HAP-1 (cell line): ENCODE measurements at regions not wholly inside any gene's neighbourhood (a gene's known extent, or its start where the extent isn't known, plus 50 kb on each side); places are given as distances from the start of the nearest gene placed in this dataset.

Source experiments
- DNase-seq, 2 experiments: peaks; one replicate each; pipeline ENCODE4 v3.0.0-alpha.2; 2016 to 2020; ENCODE audit warnings: low spot score in 2 of 2
- H3K27me3 ChIP-seq: fragments of 250-450 bp; sonication (Bioruptor Pico); 2 replicates; pipeline ENCODE4 v1.5.1; 2020; ENCODE audit warnings: low read depth, mild to moderate bottlenecking, moderate library complexity
- H3K36me3 ChIP-seq: fragments of 250-450 bp; sonication (Bioruptor Pico); replicated peaks from 2 replicates; pipeline ENCODE4 v1.5.1; 2020; ENCODE audit warnings: mild to moderate bottlenecking
- H3K4me1 ChIP-seq: fragments of 250-450 bp; sonication (Bioruptor Pico); 2 replicates; pipeline ENCODE4 v1.5.1; 2020; ENCODE audit warnings: mild to moderate bottlenecking
- H3K4me3 ChIP-seq: fragments of 250-450 bp; sonication (Bioruptor Pico); 2 replicates; pipeline ENCODE4 v1.5.1; 2020; ENCODE audit warnings: mild to moderate bottlenecking, moderate library complexity
- H3K9me3 ChIP-seq: fragments of 250-450 bp; sonication (Bioruptor Pico); 2 replicates; pipeline ENCODE4 v1.5.1; 2020; ENCODE audit warnings: mild to moderate bottlenecking, moderate library complexity
- in situ Hi-C: fragments of 300-500 bp; cut with MboI; formaldehyde crosslinking; loops from 3 replicates; pipeline ENCODE4 v1.14.3; 2020; ENCODE audit warnings: low sequenced_read_pairs, inconsistent platforms, mixed read lengths

GRCh38 chr12:60240891-60241290 is 645.1 kb downstream of the SLC16A7 start:
- DNase-seq, result no peak
- no peaks in the 10 kb centered on the region for H3K36me3 ChIP-seq
- H3K9me3 ChIP-seq, result no peaks in the 10 kb centered on the region
- H3K4me3 ChIP-seq, result no peak overlapping the region
- in situ Hi-C loops, result no loop called here
- no peaks in the 10 kb centered on the region for H3K4me1 ChIP-seq
- no peaks in the 10 kb centered on the region for H3K27me3 ChIP-seq

GRCh38 chr12:60251091-60251490 is 655.3 kb downstream of the SLC16A7 start:
- no peaks in the 10 kb centered on the region for H3K36me3 ChIP-seq
- H3K4me1 ChIP-seq, result no peaks in the 10 kb centered on the region
- no peak overlapping the region for H3K4me3 ChIP-seq
- no peak for DNase-seq
- H3K9me3 ChIP-seq, result no peaks in the 10 kb centered on the region
- in situ Hi-C loops, result no loop called here
- H3K27me3 ChIP-seq, result no peaks in the 10 kb centered on the region

- no peak for DNase-seq
- in situ Hi-C loops, result no loop called here
Measured at GRCh38 chr12:60252359-60253096, 656.7 kb downstream of the SLC16A7 start.

DNA sequence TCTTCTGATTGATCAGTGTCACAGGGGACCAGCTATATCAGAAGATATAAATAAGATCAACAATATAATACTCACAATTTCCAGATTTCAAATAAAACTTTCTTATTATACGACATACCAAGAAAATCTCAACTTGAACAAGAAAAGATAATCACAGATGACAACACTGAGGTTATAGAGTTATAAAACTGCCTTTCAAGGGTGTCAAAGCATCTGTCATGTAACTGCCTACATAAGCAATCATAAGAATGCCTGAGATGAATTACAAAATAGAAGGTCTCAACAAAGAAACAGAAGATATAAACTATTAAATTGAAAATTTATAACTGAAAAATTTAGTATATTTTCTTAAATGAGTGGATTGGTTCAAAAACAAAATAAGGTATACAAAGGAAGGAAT is 659.2 kb downstream of the SLC16A7 start:
- H3K4me1 ChIP-seq, result no peaks in the 10 kb centered on the region
- no peaks in the 10 kb centered on the region for H3K27me3 ChIP-seq
- no peak for DNase-seq
- in situ Hi-C loops, result no loop called here
- H3K4me3 ChIP-seq, result no peak overlapping the region
- H3K9me3 ChIP-seq, result no peaks in the 10 kb centered on the region
- H3K36me3 ChIP-seq, result no peaks in the 10 kb centered on the region

More at GRCh38 chr12:60252359-60253096, 656.7 kb downstream of the SLC16A7 start:
- Histone ChIP-seq H3K4me1 (no peaks in the 10 kb centered on the region), H3K36me3 (no peaks in the 10 kb centered on the region), H3K27me3 (no peaks in the 10 kb centered on the region), H3K9me3 (no peaks in the 10 kb centered on the region), H3K4me3 (no peak overlapping the region)

DNA sequence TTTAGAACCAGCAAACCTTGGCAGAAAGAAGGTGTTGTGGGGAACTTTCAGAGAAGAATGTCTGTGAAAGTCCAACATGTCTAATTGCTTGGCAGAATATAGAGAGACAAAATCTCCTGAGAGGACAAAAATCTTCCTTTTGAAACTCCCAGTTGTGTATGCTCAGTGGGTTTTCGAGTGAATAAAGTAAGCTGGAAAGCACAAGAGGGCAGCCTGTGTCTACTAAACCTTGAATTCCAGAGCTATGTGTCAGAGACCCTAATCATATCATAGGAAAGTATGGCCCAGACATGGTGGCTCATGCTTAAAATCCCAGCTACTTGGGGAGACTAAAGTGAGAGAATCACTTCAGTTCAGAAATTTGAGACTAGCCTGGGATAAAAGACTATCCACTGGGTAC is 661.2 kb downstream of the SLC16A7 start:
- no peak for DNase-seq
- Histone ChIP-seq H3K4me3 (no peak overlapping the region), H3K27me3 (no peaks in the 10 kb centered on the region), H3K9me3 (no peaks in the 10 kb centered on the region), H3K36me3 (no peaks in the 10 kb centered on the region), H3K4me1 (no peaks in the 10 kb centered on the region; the same call in 1 of the 2 replicates)
- in situ Hi-C loops, result no loop called here

DNA sequence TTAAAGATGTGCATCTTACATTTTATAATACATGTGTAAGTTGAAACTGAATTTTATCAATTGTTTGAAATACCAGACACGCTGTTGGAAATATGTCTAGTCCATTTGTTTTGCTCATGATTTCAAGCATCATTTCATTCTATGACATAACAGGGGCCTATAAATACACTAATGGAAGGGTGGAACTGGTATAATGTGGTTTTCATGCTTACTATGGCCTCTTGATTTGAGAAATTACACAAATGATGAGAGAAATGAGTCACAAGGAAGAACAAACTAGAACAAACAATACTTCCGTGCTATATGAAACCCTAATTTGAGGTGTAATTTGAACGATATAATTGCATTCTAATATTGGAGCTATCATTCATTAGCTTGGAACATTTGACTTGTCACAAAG is 663.4 kb downstream of the SLC16A7 start:
- no peaks in the 10 kb centered on the region for H3K27me3 ChIP-seq
- in situ Hi-C loops, result no loop called here
- no peaks in the 10 kb centered on the region; the same call in 1 of the 2 replicates for H3K4me1 ChIP-seq
- no peaks in the 10 kb centered on the region for H3K36me3 ChIP-seq
- H3K4me3 ChIP-seq, result no peak overlapping the region
- no peaks in the 10 kb centered on the region for H3K9me3 ChIP-seq
- no peak for DNase-seq

DNA sequence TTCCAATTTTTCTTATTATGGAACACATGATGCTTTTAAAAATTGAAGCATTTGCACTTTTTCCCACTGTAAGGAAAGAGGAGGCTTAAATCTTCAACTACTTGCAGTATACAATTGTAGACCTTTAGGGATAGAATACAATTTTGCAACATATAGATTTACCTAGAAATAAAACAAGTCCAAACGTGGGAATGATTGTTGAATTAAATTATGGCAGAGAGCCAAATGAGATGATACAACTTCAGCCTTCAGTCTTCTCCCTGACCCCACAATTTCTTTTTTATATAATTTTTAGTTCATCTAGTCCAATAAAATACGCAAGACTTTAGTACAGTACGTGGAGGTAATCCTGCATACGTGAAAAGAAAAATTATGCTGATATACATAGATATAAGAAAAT is 666.5 kb downstream of the SLC16A7 start:
- Histone ChIP-seq H3K9me3 (no peaks in the 10 kb centered on the region), H3K36me3 (no peaks in the 10 kb centered on the region), H3K4me1 (no peaks in the 10 kb centered on the region; the same call in 1 of the 2 replicates), H3K27me3 (no peaks in the 10 kb centered on the region), H3K4me3 (no peak overlapping the region)
- in situ Hi-C loops, result no loop called here
- DNase-seq, result no peak

DNA sequence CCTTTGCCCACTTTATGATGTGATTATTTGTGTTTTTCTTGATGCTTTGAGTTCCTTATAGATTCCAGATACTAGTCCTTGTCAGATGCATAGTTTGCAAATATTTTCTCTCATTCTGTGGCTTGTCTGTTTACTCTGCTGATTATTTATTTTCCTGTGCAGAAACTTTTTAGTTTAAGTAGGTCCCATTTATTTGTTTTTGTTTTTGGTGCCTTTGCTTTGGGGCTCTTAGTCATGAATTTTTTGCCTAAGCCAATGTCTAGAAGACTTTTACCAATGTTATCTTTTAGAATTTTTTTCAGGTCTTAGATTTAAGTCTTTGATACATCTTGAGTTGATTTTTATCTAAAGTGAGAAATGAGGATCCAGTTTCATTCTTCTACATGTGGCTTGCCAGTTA is 667.3 kb downstream of the SLC16A7 start:
- H3K9me3 ChIP-seq, result no peaks in the 10 kb centered on the region
- in situ Hi-C loops, result no loop called here
- H3K4me1 ChIP-seq, result no peaks in the 10 kb centered on the region; the same call in 1 of the 2 replicates
- no peaks in the 10 kb centered on the region for H3K36me3 ChIP-seq
- H3K27me3 ChIP-seq, result no peaks in the 10 kb centered on the region
- H3K4me3 ChIP-seq, result no peak overlapping the region
- DNase-seq, result no peak

GRCh38 chr12:60263836-60264493 is 668.1 kb downstream of the SLC16A7 start:
- no peak for DNase-seq
- Histone ChIP-seq H3K4me3 (no peak overlapping the region), H3K4me1 (no peaks in the 10 kb centered on the region; the same call in 1 of the 2 replicates), H3K36me3 (no peaks in the 10 kb centered on the region), H3K27me3 (no peaks in the 10 kb centered on the region), H3K9me3 (no peaks in the 10 kb centered on the region)
- in situ Hi-C loops, result no loop called here

DNA sequence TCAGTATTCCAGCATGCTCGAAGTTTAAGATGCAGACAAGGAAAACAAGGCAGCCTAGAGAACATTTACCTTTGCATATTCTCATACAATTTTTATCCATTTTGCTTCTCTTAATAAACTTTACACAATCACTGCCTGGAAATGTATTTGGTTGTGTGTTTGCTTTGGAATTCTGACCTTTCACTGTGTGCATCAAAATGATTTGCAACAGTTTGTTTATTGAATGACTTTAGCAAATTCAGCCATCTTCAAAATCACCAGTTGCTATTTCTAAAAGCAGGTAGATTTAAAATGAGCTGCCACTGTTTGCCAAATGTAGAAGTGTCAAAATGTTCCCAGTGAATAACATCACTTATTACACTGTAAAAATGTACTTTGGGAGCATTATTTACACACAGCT is 669.9 kb downstream of the SLC16A7 start:
- in situ Hi-C loops, result no loop called here
- H3K4me3 ChIP-seq, result no peak overlapping the region
- H3K9me3 ChIP-seq, result no peaks in the 10 kb centered on the region
- H3K36me3 ChIP-seq, result no peaks in the 10 kb centered on the region
- no peaks in the 10 kb centered on the region; the same call in 1 of the 2 replicates for H3K4me1 ChIP-seq
- H3K27me3 ChIP-seq, result no peaks in the 10 kb centered on the region
- DNase-seq, result no peak

- no peaks in the 10 kb centered on the region for H3K27me3 ChIP-seq
- DNase-seq, result no peak
- H3K4me1 ChIP-seq, result no peaks in the 10 kb centered on the region
- no peaks in the 10 kb centered on the region for H3K9me3 ChIP-seq
- H3K4me3 ChIP-seq, result no peak overlapping the region
- in situ Hi-C loops, result no loop called here
- no peaks in the 10 kb centered on the region for H3K36me3 ChIP-seq
Measured at GRCh38 chr12:60266381-60266852, 670.6 kb downstream of the SLC16A7 start.

DNA sequence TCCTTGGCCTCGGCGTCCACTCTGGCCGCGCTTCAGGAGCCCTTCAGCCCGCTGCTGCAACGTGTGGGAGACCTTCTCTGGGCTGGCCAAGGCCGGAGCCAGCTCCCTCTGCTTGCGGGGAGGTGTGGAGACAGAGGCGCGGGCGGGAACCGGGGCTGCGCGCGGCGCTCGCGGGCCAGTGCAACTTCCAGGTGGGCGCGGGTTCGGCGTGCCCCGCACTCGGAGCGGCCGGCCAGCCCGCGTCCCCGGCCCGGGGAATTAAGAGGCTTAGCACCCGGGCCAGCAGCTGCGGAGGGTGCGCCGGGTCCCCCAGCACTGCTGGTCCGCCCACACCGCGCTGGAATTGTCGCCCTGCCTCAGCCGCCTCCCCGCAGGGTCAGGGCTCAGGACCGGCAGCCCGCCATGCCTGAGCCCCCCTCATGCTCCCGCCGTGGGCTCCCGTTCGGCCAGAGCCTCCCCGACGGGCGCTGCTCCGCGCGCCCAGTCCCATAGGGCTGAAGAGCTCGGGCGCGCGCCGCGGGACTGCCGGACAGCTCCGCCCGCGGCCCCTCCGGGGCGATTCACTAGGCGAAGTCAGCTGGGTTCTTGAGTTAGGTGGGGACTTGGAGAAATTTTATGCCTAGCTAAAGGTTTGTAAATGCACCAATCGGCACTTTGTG is 673.9 kb downstream of the SLC16A7 start:
- in situ Hi-C loops, result no loop called here
- Histone ChIP-seq H3K36me3 (no peaks in the 10 kb centered on the region), H3K9me3 (no peaks in the 10 kb centered on the region), H3K4me3 (no peak overlapping the region), H3K4me1 (no peaks in the 10 kb centered on the region), H3K27me3 (no peaks in the 10 kb centered on the region)
- DNase-seq, result no peak

DNA sequence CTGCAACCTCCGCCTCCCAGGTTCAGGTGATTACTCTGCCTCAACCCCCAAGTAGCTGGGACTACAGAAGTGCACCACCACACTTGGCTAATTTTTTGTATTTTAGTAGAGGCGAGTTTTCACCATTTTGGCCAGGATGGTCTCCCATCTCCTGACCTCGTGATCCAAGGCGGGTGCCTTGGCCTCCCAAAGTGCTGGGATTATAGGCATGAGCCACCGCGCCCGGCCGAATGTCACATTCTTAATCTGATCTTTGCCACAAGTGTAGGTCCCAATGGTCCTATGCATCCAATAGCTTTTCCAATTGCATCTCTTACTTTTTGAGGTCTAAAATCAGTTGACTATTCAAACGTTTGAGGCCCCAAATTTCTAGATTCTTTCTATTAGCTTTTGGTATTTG is 676.0 kb downstream of the SLC16A7 start:
- in situ Hi-C loops, result no loop called here
- H3K9me3 ChIP-seq, result no peaks in the 10 kb centered on the region
- DNase-seq, result no peak
- no peaks in the 10 kb centered on the region for H3K36me3 ChIP-seq
- no peaks in the 10 kb centered on the region for H3K4me1 ChIP-seq
- H3K27me3 ChIP-seq, result no peaks in the 10 kb centered on the region
- H3K4me3 ChIP-seq, result no peak overlapping the region

DNA sequence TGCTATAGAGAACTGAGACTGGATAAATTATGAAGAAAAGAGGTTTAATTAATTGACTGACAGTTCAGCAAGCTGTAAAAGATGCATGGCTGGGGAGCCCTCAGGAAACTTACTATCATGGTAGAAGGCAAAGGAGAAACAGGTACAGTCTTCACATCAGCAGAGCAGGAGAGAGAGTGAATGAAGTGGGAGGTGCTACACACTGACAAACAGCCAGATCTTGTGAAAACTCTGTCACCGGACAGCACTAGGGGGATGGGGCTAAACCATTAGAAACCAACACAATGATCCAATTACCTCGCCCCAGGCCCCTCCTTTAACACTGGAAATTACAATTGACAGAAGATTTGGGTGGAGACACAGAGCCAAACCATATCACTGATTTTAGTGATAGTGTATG is 682.4 kb downstream of the SLC16A7 start:
- in situ Hi-C loops, result no loop called here
- Histone ChIP-seq H3K36me3 (no peaks in the 10 kb centered on the region), H3K27me3 (no peaks in the 10 kb centered on the region), H3K4me1 (no peaks in the 10 kb centered on the region; the same call in 1 of the 2 replicates), H3K4me3 (no peak overlapping the region), H3K9me3 (no peaks in the 10 kb centered on the region)
- no peak for DNase-seq
